D721Med (cell line): ENCODE measurements at regions not wholly inside any gene's neighbourhood (a gene's known extent, or its start where the extent isn't known, plus 50 kb on each side); places are given as distances from the start of the nearest gene placed in this dataset.

ENCODE experiments used
- DNase-seq: peaks from one replicate; pipeline ENCODE4 v3.0.0; 2011; ENCODE audit warnings: low spot score; ENCODE audit not compliant: insufficient read length
- FAIRE-seq: peaks from 2 replicates; lab custom pipeline; 2011; peaks lifted over from hg19 to GRCh38; lab: Jason Lieb, UNC
- CTCF ChIP-seq: IDR thresholded peaks from 2 replicates; pipeline ENCODE4 v1.5.1; 2012; ENCODE audit warnings: mild to moderate bottlenecking, control low read depth; ENCODE audit not compliant: insufficient read depth; ENCODE audit errors: missing control alignments

- no peak for FAIRE-seq
- no peak for TF ChIP-seq CTCF
- DNase-seq: no peak
Observed at GRCh38 chr16:72673118-72673517, 374.8 kb downstream of the ZFHX3 start.

- TF ChIP-seq CTCF: no peak
- DNase-seq (no peak), FAIRE-seq (no peak)
Observed at GRCh38 chr16:72666267-72666666, 381.7 kb downstream of the ZFHX3 start.

- DNase-seq (no peak), FAIRE-seq (no peak)
- TF ChIP-seq CTCF: no peak
Observed at GRCh38 chr16:72665701-72666100, 382.2 kb downstream of the ZFHX3 start.

- TF ChIP-seq CTCF: no peak
- FAIRE-seq (no peak), DNase-seq (peak; percentile 52)
Observed at GRCh38 chr16:72664509-72665408, 383.2 kb downstream of the ZFHX3 start.

- no peak for TF ChIP-seq CTCF
- DNase-seq: no peak
Observed at GRCh38 chr16:72664056-72664508, 383.8 kb downstream of the ZFHX3 start.

GRCh38 chr16:72658888-72659717 lies 388.8 kb downstream of the ZFHX3 start:
- FAIRE-seq (no peak), DNase-seq (no peak)
- TF ChIP-seq CTCF: no peak

More at GRCh38 chr16:72664056-72664508, 383.8 kb downstream of the ZFHX3 start:
- FAIRE-seq: no peak
